HG03342 (cell line): ENCODE measurements at regions not wholly inside any gene's neighbourhood (a gene's known extent, or its start where the extent isn't known, plus 50 kb on each side); places are given as distances from the start of the nearest gene placed in this dataset.

Experiments used
- ATAC-seq: cut with Tn5 transposase; IDR thresholded peaks from one replicate; pipeline ENCODE4 v1.9.1; 2021; ENCODE audit warnings: mild to moderate bottlenecking, moderate library complexity; ENCODE audit not compliant: unreplicated experiment

DNA sequence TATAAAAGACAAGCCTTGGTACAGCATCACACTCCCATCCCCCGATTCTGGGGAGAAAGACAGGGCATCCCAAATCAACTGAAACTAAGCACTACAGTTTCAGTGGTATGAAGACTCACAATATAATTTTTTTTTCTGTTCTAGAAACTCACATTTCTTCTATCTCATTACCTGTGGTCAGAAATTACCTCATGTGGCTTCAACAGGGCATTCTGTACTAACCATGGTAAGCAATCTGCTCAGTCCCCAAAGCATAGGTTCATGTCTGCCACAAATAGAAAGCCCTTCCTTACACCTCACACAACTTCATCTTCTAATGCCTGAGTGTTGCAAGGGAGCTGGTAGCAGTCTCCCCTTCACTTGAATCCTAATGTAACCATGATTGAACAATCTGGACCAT is 147.4 kb upstream of the POU2AF2 start:
- no peak for ATAC-seq

DNA sequence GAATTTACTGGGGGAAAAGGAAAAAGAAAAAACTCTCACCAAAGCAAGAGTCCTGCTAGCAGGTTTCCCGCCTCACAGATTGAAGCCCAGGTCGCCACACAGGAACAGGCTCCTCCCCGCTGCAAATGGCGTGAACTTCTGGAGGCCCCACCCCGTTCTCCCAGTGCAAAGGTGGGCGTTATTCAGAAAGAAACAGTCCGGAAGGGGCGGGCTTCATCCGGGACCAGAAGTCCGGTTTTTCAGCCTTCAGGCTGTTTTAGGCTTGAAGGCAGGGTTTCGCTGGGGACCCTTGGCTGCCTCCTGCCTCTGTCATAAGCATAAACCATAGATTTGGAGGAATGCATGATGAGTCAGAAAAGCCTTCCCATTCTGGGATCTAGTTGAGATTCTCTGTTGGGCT is 148.3 kb upstream of the POU2AF2 start:
- ATAC-seq: peak; percentile 84

DNA sequence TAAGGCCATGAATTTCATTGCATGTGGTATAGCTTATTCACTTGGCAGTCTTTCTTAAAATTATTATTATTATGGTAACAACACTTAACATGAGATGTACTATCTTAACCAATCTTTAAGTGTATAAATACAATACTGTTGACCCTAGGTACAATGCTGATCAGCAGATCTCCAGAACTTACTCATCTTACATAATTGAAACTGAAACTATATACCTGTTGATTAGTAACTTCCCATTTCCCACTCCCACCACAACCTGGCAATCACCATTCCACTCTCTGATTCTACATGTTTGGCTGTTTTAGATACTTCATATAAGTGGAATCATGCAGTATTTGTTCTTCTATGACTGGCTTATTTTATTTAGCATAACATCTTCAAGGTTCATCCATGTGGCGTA is 150.2 kb upstream of the POU2AF2 start:
- no peak for ATAC-seq

DNA sequence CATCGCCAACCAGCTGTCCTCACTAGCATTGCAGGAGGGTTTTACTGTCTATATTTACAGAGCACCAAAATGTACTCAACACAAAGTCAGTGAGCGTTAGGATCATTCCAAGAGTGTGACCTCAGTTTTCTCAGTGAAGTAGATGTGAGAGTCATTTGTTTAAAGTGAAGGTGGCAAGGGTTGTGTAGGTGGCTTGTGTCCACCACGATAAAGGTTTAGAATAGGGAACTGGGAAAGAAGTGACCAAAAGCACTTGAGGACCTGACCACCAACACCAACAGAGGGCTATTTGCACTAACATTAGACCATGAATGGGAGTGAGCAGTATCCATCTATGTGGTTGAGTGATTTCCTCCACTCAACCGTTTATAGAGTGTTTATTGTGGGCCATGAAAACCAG is 152.5 kb upstream of the POU2AF2 start:
- no peak for ATAC-seq

DNA sequence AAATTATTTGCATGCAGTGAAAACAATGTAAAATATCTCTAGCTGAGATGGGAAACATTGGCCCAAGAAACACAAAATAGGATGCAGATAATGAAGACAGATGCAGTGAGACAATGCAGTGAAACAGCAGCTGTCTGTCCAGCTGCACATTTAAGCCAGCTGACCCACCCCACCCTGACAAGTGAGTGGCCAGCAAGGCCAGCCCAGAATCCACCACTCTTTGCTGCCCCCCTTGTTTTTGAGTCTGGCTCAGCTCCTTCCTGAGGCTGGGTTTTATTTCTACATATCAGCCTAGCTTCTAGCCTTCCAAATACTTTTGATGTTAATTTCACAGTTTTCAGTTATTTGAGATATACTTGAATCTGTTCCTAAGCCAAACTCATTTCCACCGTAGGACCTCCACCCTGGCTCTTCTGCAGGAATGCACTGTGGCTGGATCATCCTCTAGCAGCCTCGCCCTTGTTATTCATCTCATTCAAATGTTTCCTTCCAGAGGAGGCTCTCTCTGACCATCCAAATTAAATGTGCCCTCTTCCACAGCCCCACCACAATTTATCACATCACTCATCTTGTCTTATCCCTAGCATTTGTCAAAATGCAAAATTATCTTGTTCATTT is 154.1 kb upstream of the POU2AF2 start:
- ATAC-seq: no peak

DNA sequence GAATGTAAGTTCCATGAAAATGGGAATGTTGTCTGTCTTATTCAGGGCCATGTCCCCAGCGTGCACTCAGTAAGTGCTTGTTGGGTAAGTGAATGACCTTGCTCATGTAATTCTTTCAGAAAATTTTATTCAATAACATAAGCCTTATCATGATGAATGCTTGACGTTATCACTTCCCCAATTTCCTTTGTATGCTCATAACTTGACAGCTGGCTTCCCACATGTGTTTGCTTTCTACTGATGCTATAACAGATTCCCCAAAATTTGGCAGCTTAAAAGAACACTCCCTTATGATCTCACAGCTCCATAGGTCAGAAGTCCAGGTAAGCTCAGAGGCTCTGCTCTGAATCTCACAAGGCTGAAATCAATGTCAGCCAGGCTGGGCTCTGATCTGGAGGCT is 155.8 kb upstream of the POU2AF2 start:
- no peak for ATAC-seq

DNA sequence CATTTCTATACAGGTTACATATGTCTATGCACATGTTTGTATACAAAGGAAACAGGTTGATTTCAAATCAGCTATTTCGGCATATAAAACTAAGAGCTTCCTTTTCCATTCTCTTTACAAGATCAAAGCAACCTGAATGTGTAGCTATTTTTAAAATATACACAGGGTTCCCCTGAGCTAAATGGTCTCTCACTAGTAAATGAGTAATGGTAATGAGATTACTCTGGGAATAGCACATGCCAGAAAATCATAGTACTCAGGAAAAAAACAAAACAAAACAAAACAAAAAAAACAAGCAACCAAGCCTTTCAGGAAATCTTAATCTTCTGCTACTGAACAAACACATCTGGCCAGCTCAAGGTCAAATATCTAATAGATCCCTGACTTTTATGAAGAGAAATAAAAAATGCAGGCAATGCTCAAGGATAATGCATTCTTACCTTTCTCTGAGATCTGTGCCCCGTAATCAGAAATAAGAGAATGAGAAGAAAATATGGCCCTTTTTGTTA is 156.6 kb upstream of the POU2AF2 start:
- no peak for ATAC-seq

DNA sequence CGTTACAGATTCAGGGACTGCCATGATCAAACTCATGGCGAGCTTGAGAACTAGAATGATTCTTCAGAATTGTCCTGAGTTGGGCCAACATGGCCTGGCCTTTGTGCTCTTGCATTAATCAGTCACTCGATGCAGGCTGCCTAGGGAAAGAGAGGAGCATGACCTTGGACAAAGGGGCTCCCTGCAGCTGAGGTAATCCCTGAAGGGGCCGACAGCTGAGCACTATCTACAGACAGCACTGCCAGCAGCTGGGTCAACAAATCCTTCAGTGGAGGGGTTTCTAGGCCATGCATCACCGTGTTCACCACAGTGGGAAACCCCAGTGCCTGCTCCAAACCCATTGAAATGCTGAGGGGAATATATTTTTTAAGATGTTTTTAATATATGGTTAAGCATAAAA is 159.5 kb upstream of the POU2AF2 start:
- no peak for ATAC-seq

DNA sequence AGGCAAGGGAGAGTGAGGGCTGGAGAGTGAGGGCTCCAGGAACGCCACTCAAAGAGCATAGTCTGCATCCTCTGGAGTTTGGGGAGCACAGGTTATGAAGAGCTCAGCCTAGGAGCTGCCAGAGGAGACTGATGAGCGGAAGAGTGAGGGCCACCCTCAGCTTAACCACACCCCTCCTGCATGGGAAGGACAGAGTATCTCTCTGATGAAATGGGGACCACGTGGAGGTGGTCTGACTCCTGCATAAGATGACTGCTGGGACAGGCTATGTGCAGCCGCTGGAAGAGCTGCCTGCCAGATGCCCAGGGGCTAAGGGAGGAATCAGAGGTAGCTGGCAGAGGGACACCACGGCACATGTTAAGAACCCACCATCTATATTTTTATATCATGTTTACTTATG is 162.9 kb upstream of the POU2AF2 start:
- no peak for ATAC-seq

DNA sequence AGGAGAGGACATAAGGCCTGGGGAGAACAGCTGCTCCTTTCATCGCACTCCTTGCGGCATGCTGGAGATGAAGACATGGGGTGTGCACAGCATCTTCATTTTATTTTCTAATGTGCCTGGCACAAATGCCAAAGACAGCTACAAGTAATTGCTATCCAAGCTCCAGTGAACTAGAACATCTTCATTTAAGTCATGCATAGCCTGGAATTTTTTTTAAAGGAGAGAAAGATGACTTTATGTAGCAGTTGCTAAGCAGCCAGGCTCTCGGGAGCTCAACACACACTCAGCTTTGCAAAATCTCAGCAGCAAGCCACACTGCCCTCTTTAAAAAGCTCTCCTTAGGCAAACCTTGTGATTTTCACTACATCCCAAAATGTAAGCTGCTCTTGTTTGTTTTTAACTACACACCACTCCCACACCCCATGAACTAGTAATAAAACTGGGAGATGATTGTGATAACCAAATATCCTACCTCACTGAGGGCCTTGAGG is 164.5 kb upstream of the POU2AF2 start:
- no peak for ATAC-seq

DNA sequence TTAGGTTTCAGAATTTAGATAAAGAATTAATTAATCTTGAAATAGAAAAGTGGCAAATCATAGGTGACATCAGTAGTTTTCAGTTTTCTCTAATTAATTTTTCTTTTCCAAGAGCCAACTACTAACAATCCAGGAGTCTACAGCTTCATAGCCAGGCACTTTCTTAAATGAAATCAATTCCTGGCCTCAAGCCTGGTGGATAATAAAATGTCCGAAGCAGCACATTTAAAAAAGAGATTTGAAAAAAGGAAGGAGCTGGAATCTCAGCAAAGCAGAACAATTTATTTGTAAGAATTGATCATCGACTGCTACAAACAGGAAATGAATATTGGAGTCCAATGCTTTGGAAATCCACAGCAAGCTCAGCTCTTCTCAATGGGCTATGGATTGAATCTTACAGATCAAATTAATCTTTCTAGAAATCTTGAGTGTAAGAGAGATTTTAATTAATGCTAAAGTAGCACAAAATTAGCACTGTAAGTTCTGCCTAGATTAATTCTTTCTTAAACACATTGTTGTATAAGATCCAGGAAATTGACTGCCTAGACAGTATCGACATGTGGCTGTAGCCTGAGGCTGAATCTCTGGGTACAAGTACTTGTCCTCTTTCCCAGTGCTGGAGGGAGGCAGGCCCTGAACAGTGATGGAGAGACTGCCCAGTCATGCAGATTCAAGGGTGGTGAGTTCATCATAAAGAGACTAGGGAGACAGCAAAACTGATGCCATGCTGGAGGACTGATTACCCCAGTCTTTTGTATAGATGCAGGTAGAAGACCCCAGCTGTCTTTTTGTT is 167.8 kb upstream of the POU2AF2 start:
- ATAC-seq: no peak

DNA sequence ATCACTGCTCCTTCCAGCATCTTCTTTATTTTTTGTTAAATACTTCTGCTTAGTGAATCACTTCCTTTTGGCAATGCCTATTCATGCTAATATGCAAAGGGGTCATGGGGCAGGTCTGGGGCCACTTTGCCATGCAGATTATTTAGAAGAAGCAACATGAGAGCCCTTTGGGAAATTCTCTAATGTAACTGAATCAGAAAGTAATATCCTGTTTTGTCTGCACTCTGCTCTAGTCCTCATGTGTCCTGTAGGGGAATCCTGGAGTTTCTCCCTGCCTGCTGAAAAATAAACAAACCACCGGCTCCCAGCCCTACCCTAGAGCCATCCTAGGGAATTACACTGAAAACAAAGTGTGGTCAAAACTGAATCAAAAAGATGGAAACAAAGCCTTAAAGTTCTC is 176.5 kb upstream of the POU2AF2 start:
- ATAC-seq: no peak

DNA sequence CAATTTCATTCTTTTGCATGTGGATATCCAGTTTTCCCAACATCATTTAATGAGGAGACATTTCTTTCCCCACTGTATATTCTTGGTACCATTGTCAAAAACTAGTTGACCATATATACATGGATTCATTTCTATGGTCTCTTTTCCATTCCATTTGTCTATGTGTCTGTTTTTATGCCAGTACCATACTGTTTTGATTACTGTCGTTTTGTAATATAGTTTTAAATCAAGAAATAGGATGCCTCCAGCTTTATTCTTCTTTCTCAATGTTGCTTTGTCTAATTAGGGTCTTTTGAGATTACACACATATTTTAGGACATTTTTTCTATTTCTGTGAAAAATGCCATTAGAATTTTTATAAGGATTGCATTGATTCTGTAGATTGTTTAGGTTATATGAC is 177.5 kb upstream of the POU2AF2 start:
- no peak for ATAC-seq

DNA sequence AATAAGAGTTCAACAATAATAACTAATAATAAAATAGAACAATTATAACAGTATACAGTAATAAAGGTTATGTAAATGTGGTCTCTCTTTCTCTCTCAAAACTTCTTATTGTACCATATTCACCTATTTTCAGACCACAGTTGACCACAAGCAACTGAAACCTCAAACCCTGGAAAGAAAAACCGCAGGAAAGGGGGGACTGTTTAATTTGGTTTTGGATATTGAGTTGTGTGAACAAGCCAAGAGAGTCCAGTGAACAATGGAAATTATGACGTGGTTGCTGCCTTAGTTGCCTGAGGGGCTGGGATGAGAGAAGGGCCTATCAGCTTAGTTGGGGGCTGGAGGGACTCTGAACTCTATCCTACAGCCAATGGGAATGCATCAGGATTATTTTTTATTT is 178.7 kb upstream of the POU2AF2 start:
- no peak for ATAC-seq

DNA sequence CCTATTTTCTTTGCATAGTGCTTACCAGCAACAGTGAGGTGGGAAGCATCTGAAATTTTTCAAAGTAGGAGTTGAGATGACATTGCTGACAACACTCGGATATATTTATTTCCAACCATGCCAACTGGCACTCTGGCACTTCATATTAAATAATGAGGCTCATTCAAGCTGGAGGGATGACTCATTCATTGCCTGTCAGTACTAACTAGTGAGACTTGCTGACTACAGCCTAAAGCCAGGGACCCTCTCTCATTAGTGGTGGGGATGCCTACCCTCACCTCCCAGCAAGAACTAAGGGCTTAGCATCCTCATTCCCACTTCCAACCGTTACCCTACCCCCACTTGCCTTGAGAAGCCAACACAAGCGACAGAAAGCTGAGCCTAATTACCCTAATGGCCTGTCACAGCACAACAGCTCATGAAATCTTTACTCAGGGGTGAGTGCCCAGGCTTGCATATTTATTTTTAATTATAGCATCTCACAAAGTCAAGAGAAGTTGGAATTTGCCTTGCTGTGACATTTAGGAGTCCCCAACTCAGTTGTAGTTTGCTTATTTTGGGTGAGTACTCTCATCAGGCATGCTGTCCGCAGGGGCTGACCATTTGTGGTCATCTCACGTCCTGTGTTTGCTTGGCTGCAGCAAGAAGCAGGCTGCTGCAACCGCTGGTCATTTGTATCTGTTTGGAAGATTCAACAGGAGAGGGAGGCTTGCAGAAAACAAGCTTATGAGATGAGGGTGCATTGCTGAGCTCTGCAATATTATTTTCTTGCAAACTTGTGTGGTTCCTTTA is 181.6 kb upstream of the POU2AF2 start:
- no peak for ATAC-seq

DNA sequence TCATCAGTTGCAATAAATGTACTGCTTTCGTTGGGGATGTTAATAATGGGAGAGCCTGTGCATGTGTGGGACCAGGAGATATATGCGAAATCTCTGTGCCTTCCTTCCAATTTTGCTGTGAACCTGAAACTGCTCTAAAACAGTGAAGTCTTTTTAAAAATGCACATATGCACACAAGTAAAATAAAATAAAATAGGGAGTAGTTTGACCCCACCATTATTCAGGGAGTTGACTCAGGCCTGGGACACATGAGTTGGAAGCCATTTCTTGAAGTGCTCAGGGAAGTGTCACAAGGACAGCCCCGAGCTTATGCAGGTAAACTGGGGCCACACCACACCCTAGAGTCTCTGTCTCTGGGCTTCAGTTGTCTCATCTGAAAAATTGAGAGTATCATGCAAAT is 183.1 kb upstream of the POU2AF2 start:
- no peak for ATAC-seq

DNA sequence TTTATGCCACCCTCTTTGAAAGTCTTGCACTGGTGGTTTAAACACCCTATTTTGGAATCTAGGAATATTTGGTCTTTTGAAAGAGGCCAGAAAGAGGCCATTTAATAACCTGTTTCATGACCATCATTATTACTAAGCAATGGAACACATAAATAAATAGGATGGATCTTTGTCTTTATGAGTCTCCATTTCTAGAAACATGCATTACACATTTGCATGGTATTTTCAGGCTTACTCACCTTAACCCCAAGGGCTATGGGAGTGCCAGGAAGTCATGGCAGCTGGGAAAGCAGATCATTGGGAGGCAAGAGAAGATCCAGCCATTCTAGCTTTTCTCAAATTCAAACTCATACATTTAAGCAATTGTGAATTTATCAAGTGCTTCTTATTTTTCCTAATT is 185.8 kb upstream of the POU2AF2 start:
- ATAC-seq: no peak

DNA sequence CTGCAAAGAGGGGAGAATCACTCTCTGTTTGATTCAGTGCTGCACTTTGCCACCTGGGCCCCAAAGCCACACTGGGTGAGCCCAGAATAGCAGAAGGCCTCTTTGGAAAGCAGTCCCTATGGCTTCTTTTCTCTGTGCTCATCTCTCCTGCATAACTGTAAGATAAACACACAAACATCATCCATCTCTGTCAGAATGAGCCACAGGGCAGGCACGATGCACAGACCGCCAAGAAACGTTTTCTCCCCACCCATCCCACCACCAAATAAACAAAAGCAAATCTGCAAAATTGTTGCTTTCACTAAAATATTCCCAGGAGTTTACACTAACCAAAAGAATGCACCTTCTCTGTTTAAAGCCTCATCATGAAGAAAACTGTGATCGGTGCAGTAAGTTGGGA is 196.4 kb upstream of the POU2AF2 start:
- no peak for ATAC-seq

DNA sequence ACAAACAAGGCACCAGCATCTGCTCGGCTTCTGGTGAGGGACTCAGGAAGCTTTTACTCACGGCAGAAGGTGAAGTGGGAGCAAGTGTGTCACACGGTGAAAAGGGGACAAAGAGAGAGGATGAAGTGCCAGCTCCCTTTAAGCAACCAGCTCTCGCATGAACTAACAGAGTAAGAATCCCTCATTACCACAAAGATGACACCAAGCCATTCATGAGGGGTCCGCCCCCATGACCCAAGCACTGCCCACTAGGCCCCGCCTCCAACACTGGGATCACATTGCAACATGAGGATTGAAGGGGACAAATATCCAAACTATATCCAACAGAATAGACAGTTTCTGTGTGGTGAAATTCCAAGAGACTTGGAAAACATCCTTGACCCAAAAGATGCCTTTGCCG is 198.2 kb upstream of the POU2AF2 start:
- no peak for ATAC-seq

DNA sequence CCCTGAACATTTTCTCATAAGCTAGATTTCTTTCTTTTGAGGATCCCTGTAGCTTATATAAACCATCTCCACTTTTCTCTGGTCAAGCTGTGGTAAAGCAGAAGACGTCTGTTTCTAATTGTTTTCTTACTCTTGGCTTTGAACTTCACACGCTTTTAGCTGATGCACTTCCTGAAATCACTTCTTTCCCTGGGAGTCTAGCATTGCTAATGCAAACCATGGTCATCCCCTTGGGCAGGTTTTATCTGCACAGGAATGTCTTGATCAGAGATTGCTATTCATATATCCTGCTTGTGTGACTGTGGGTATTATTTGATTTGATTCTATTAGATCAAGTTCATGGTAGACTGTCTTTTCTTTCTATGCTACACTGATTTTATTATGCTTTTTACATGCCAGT is 199.2 kb upstream of the POU2AF2 start:
- ATAC-seq: no peak

DNA sequence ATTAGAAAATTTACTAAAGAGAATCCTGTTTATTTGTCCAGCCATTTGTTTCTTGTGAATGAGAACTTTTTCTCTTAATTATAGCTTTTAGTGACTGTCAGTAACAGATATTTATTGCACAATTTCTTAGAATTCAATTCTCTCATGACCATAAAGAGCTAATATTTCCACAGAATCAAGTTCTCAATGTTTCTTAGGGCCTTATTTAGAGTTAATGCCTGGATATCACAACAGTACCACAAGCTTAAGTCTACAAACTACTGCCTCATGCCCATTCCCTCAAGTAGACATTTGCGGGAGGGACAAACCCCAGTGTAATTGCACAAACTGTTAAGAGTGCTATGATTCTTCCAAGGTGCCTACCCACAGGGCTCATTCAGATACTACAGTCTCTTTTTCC is 199.7 kb upstream of the POU2AF2 start:
- ATAC-seq: no peak

DNA sequence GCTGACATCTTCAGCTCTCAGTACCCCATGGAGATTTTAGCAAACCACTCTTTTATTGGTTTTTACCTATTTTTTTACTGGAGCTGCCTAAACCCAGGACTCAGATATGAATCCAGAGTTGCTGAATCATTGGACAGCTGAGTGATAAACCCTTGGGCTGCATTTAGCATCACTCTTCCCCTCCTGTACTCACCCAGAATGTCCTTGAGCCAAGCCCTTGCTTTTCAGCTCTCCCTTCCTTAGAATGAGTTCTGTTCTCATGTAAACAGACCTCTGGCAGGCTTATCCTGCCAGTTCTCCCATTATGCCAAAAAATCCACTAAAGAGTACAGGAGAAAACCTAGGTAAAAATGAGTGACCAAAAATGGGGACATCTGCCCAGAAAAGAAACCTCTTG is 200.1 kb upstream of the POU2AF2 start:
- no peak for ATAC-seq
